Testis (tissue), 2 donors: ENCODE measurements at regions not wholly inside any gene's neighbourhood (a gene's known extent, or its start where the extent isn't known, plus 50 kb on each side); places are given as distances from the start of the nearest gene placed in this dataset.
A peak's percentile ranks its signal among the peaks of the same experiment; 100 is the strongest.

Experiments used
- DNase-seq: peaks from one replicate; pipeline ENCODE4 v3.0.0-alpha.2; 2019
- H3K27ac ChIP-seq, 2 donors: fragments of 200-600 bp; sonication (generic); one replicate each; pipeline ENCODE4 v1.5.1; 2019
- H3K27me3 ChIP-seq: fragments of 200-600 bp; sonication (generic); one replicate; pipeline ENCODE4 v1.5.1; 2019
- H3K36me3 ChIP-seq: fragments of 200-600 bp; sonication (generic); one replicate; pipeline ENCODE4 v1.5.1; 2017; ENCODE audit warnings: low read depth; ENCODE audit errors: missing control alignments
- H3K4me1 ChIP-seq: fragments of 200-600 bp; sonication (generic); one replicate; pipeline ENCODE4 v1.5.1; 2019
- H3K4me3 ChIP-seq, 2 donors: fragments of 200-600 bp; sonication (generic); one replicate each; pipeline ENCODE4 v1.5.1; 2017 to 2019
- H3K9me3 ChIP-seq: fragments of 200-600 bp; sonication (generic); one replicate; pipeline ENCODE4 v1.5.1; 2017
- POLR2A ChIP-seq: fragments of 450-650 bp; IDR thresholded peaks from one replicate; pipeline ENCODE4 v1.6.1; 2017; ENCODE audit warnings: antibody characterized with exemption, mild to moderate bottlenecking, moderate library complexity
- WGBS, 2 donors: methylation state at CpG; one replicate each; pipeline ENCODE4 v1.1.5; 2018; 5-methylcytosine and 5-hydroxymethylcytosine counted together
- intact Hi-C: fragments of 100-400 bp; cut with DNase I; formaldehyde crosslinking; loops from one replicate; pipeline ENCODE4 v1.15.1; 2023; ENCODE audit warnings: low total_unique reads
- TF ChIP-seq, protein P1 (sequence below), 3 experiments: fragments of 450-650 bp in 2 of 3; fragments of 200-600 bp in 1 of 3; sonication (generic) in 1 of 3; IDR thresholded peaks; one replicate each; pipeline ENCODE4 v1.5.1; 2016 to 2019; ENCODE audit warnings: antibody characterized with exemption in 3 of 3, mild to moderate bottlenecking in 2 of 3, moderate library complexity in 1 of 3

DNA sequence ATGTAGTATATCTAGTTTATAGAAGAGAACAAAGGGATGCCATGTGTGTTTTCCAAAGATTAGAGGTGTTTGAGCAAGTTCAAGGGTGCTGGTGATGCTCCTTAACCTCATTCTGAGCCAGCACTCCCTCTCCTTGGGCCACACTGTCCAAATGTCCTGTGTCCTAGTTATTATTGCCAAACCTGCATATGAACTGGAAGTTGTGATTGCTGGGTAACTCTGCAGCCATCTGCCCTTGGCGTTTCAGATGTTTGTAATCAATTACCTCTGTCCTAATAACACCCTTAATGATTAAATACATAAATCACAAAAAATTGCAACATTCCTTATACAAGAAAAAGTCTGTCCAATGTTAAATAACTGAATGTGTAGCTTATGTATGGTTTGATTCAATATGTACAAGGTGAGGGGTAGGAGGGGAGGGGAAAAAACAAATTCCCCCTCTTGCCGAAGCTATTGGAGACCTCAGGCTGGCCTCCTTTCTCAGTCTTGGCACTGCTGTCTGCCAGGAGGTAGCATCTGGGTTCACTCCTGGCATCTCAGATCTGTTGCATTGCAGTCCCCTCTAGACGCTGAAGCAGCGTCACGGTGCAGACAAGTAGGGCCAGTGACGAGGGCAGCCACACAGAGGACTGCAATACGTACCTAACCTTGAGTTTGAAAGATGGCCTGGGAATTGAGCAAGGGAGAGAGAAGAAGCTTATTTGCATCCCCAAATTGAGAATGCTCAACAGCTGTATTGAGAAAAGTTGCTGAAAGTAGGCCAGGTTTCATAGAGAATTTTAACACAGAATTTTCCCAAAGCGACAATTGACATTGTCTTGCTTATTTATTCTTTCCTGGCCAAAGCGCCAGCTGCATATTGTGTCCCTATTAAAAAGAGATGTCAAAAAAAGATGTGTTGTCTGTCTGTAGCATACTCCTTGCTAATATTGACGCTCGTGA, 89.6 kb upstream of the ARHGAP32 start:
- Histone ChIP-seq H3K27ac (no peak overlapping the region), H3K4me3 (no peak overlapping the region), H3K9me3 (no peaks in the 10 kb centered on the region), H3K27me3 (no peaks in the 10 kb centered on the region), H3K36me3 (no peaks in the 10 kb centered on the region), H3K4me1 (peaks cover 17% of the 10 kb centered on the region)
- TF ChIP-seq, protein P1, sequence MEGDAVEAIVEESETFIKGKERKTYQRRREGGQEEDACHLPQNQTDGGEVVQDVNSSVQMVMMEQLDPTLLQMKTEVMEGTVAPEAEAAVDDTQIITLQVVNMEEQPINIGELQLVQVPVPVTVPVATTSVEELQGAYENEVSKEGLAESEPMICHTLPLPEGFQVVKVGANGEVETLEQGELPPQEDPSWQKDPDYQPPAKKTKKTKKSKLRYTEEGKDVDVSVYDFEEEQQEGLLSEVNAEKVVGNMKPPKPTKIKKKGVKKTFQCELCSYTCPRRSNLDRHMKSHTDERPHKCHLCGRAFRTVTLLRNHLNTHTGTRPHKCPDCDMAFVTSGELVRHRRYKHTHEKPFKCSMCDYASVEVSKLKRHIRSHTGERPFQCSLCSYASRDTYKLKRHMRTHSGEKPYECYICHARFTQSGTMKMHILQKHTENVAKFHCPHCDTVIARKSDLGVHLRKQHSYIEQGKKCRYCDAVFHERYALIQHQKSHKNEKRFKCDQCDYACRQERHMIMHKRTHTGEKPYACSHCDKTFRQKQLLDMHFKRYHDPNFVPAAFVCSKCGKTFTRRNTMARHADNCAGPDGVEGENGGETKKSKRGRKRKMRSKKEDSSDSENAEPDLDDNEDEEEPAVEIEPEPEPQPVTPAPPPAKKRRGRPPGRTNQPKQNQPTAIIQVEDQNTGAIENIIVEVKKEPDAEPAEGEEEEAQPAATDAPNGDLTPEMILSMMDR (IDR thresholded peaks at IDR 0.05) = no peak
- TF ChIP-seq POLR2A = no peak
- 90 to 93% methylated on average over 11 of the region's 11 CpGs for WGBS, 2 donors
- intact Hi-C loops = no loop called here
- no peak for DNase-seq

DNA sequence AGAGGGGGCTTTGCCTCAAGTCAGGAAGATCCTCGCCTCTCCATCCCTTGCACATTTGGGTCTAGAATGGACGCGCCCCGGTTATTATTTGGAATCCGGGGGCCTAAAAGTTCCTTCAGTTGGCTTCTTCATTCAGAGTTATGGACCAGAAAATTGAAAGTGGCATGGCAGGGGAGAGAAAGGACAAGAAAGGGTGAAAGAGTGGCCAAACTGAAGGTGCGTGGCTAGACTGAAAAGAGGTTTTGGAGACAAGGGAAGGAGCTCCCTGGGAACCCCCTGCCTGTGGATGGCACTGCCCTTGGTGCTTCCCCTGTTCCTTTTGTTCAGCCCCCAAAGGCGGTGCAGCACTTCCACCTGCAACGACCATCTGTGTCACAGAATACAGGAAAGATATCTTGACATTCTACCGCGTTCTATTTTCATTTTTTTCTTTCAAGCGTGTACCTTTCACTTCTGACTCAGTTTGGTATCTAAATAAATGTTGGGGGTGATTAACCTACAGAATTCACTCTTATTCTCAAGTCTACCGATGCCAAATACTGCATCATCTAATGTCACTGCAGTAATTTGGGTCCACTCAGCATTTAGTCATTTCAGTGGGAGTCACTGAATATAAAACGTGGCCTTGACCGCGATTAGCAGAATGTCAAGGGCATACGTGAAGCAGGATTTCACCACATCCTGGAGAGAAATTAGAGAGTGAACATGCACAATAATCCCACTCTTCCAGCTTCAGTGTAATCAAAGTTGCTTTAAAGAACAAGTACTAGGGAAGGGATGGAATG, 88.1 kb upstream of the ARHGAP32 start:
- Histone ChIP-seq H3K4me1 (peaks cover 21% of the 10 kb centered on the region), H3K27ac (peak overlapping the region in 1 of 2 donors; percentile 15), H3K36me3 (no peaks in the 10 kb centered on the region), H3K9me3 (no peaks in the 10 kb centered on the region), H3K27me3 (no peaks in the 10 kb centered on the region), H3K4me3 (peak overlapping the region; percentile 56 to 70)
- intact Hi-C loops = no loop called here
- TF ChIP-seq, protein P1 (IDR thresholded peaks at IDR 0.05) = no peak
- no peak for TF ChIP-seq POLR2A
- DNase-seq = no peak
- 22 to 32% methylated on average over 16 of the region's 16 CpGs for WGBS, 2 donors

DNA sequence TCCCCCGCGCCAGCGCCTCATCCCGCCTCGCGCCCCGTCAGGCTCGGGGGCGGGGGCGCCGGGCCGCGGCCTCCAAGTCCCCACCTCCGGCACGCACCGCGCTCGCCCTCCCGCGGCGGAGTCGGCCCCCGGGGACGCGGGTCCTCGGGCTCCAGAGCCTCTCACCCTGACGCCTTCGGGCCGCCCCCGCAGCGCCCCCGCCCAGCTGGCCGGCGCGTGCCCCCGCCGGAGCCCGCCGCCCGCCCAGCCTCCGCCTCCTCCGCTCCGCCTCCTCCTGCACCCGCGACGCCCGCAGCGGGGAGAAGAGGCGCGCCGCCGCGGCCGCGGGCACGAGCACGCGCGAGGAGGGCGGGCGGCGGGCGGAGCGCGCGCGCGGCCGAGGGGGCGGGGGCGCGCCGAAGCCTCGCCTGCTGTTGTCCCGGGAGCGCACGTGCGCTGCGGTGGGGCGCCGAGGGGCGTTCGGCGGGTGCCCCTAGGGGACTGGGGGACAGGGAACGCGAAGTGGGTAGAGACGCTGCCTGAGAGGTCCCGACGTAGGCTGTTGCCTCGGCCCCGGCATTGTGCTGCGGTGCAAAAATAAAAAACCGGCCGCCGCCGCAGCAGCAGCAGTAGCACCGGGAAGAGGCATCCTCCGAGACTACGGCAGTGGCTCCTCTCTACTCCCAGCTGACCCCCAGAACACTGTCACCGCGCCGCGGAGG, 87.4 kb upstream of the ARHGAP32 start:
- peak; percentile 83 for DNase-seq
- Histone ChIP-seq H3K36me3 (no peaks in the 10 kb centered on the region), H3K4me3 (peak overlapping the region; percentile 56 to 70), H3K27me3 (no peaks in the 10 kb centered on the region), H3K27ac (peak overlapping the region in 1 of 2 donors; percentile 72), H3K4me1 (peaks cover 27% of the 10 kb centered on the region), H3K9me3 (no peaks in the 10 kb centered on the region)
- TF ChIP-seq, protein P1 (IDR thresholded peaks at IDR 0.05) = no peak
- no peak for TF ChIP-seq POLR2A
- 0 to 1% methylated on average over 18 to 80 of the region's 103 CpGs for WGBS, 2 donors
- intact Hi-C loops = no loop called here

DNA sequence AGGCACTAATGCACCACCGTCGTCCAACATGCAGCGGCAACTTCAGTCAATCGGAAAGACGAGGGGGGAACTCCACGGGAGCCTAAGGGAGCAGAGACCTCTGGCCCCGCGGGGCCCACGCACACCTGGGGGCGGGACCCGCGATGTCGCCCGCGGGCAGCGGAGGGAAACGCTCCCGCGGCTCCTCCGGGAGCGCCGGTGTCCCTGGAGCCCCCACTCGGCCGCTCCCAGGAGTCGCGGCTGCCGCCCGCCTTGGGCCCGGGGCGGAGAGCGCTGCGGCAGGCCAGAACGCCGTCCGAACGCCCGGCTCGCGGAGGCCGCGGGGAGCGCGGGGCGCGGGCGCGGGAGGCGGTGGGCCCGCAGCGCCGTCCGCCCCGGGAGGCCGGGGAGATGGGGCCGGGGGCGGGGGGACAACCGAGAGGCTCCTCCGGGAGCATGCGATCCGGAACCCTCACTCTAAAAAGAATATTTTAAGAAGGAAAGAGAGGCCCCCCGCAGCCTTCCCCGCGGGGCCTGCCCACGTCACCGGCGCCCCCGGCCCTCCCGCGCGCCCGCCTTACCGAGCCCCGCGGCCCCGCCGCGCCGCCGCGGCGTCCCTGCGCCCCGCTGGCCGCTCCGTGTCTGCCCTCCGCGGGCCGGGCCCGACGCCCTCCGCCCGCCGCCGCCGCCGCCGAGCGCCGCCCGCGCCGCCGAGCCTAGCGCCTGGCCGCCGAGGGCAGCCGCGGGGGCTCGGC, 86.6 kb upstream of the ARHGAP32 start:
- Histone ChIP-seq H3K4me1 (peaks cover 29% of the 10 kb centered on the region), H3K4me3 (peak overlapping the region; percentile 63 to 64), H3K9me3 (no peaks in the 10 kb centered on the region), H3K27me3 (no peaks in the 10 kb centered on the region), H3K27ac (peak overlapping the region in 1 of 2 donors; percentile 72), H3K36me3 (no peaks in the 10 kb centered on the region)
- intact Hi-C loops = no loop called here
- no peak for DNase-seq
- no peak for TF ChIP-seq POLR2A
- TF ChIP-seq, protein P1 (IDR thresholded peaks at IDR 0.05) = no peak
- 1 to 3% methylated on average over 8 to 31 of the region's 109 CpGs for WGBS, 2 donors
